ENCODE measurements at regions not wholly inside any gene's neighbourhood (a gene's known extent, or its start where the extent isn't known, plus 50 kb on each side); places are given as distances from the start of the nearest gene placed in this dataset.
"Not testable (repeated sequence)": the region's sequence is repeated elsewhere in the genome, so short reads cannot be mapped to it uniquely, and the experiment has no call there.

DNA sequence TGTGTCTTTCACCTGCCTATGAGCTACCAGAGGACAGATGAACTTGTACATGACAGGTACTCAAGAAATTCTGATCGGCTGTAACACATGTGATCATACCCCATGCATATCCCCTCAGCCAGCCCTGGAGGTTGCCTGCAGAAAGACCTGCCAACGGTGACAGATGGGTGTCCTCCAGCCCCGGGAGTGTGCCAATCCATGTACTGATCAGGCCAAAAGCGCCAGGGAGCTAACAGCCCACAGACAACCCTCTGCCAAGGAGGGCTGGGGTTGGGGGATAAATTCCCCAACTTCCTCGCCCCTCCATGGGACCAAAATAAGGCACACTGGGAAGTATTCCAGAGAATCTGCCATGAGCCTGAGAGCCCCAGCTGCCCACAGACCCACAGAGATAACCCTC is 189.4 kb downstream of the CCT6B start:
- DNase-seq = no peak

- DNase-seq = no peak
Observed at GRCh38 chr17:34770586-34770985, 190.7 kb downstream of the CCT6B start.

GRCh38 chr17:34769899-34770298 is 190.5 kb downstream of the TMEM132E start:
- DNase-seq = no peak

GRCh38 chr17:34769049-34769448 is 189.7 kb downstream of the TMEM132E start:
- DNase-seq = no peak

- DNase-seq = no peak
Observed at GRCh38 chr17:34765291-34765690, 185.9 kb downstream of the TMEM132E start.

DNA sequence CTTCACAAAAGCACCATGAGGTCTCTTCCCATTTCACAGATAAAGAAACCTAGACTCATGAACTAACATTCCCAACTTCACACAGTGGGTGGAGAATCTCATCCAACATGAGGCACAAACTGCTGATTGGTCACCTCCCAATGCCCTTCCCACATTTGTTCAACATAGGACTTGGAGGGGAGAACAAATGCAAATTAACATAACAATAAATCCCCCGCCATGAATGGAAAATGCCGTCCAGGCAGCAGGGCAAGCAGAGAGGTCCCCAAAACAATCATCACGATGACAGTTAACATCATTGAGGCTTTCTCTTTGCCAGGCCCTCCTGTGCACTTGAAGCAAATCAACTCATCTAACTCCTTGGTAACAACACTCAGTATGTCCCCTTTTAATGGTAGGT is 185.3 kb downstream of the TMEM132E start:
- no peak for DNase-seq

DNA sequence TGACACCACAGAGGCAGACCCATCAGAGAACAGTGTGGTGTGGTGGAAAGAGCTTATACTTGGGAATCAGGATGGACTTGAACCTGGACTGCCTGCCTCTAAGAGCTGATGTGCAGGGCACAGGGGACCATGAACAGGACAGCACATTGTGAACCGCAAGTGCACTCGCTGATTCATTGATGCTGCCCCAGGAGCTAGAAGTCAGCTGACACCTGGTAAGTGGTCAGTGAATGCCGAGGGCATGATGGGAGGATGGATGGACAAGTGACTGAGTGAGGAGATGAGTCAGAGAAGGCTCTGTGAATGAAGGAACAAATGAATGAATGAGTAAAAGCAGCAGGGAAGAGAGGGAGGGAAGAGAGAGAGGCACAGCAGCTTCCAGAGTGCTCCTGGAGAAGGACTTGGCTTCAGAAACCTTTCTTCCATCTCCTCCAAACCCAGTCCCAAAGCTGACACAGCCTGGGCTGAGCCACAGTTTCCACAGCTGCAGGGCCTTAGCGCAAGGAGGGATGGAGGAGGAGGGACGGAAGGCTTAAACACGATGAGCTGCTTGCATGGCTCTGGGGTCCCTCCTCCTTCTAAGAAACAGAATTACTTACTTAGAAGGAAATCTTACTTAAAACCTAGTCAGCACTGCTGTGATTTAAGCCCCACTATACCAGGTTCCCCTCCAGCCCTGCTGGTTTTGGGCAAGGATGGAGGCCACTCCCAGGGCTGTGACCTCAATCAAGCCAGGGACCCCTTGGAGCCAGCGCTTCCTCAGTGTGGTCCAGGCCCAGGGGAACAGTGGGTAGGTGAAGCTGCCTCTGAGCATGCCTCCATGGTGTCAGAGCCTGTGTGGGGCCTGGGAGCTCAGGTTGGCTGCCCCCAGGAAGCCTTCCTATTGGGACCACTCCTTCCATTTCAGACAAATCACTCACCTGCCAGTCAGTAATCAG is 184.6 kb downstream of the TMEM132E start:
- no peak for DNase-seq

DNA sequence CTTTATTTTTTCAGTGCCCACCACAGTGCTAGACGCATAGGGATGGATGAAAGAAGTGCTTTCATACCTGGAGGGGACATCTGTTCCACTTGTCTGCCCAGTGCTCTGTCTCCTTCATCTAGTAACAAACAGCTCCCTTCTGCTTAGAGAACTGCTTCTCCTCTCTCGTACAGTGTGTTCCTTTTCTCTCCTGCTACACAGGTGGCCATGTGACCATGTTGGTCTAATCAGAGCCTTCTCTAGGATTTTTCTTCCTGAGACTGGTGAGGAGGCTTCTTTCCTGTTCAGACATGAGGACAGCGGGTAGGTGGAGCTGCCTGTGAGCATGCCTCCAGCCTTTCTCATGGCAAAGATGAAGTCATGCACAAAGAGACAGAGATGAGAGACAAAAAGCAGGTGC is 182.7 kb downstream of the TMEM132E start:
- DNase-seq = no peak

DNA sequence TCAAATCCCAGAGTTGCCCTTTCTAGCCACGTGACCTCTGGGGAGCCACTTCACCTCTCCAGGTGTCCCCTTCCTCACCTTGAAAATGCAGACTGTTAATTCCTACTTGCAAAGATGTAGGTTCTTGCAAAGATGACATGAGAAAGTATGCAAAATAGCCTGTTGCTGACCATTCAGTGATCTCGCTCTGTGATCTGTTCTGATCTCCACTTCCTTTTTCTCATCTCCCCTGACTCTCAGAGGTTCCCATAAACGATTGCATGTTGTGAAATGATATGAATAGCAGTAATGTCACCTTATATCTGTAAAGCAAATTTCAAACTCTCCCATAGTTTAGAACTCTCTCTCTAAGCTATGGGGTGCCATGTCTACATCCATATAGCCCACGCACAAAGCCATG is 182.3 kb downstream of the TMEM132E start:
- DNase-seq = no peak

DNA sequence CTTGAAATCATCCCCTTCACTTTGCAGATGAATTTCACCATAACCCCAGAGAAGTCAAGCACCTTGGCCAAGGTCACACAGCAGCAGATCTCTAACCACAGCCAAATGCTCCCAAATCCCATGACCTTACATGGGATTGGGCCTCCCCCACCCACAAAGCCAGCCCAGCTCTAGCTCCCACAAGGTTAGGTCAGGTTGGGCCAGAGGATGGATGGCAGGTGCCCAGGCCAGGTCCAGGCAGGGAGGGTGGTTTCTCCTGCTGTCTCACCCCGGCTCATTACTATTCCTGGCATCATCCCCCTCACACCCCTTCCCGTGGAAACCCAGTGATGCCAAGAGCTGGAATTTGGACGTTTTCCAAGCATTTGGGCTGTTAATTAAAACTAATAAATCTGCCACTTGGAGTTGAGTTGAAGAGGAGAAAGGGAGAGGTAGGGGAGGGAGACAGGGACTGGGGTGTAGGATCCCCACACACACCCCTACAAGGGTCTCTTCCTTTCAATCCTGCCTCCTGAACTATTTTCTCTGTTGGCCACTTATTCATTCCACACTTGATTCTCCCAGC is 181.6 kb downstream of the TMEM132E start:
- no peak for DNase-seq

DNA sequence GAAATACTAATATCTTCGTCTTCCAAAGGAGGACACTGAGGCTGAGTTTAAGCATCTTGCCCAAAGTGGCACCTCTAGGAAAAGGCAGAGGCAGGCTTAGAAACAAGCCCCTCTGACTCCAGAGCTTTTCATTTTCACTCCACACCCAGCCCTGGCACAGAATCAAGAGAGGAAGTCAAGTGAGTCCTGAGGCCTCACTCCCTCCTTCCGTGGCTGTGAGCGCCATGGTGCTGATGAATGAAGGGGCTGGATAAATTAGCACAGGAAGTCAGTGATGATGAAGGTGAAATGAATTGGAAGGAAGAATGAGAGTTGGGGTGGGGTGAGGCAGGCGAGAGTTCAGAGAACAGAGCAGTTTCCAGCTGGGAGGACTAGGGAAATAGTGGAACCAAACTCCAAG is 179.3 kb downstream of the TMEM132E start:
- DNase-seq = no peak

DNA sequence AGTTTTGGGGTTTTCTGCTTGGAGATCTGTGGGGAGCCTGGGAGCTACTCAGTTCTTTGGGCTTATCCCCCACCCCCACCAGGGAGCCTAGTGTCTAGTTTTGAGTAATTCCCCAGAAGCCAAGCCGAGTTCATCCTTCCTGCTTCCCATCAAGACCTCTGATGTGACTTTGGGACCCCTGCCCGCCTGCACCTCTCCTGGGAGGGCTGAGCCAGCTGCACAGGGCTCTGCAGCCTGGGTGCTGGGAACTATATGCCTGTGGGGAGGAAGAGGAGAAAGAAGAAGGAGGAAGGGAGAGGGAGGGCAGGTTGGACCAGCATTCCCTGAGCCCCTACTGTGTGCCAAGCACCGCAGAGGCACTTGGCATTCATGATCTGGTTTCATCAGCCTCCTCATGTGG is 178.9 kb downstream of the TMEM132E start:
- no peak for DNase-seq

DNA sequence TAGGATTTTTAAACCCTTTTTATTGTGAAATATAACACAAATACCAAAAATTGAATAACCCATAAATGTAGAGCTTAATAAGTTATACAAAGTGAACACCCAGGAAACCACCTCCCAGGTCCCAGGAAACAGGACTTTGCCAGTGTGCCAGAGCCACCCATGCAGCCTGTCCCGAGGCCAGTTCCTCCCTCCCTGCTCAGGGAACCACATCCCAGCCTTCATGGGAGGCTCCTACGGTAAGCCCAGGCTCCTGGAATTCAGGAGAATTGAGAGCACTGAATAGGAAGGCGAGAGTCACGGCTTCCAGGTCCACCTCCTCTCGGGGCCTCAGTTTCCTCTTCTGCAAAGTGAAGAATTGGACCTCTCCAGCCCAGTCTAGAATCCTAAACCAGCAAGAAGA is 178.2 kb downstream of the TMEM132E start:
- DNase-seq = no peak

DNA sequence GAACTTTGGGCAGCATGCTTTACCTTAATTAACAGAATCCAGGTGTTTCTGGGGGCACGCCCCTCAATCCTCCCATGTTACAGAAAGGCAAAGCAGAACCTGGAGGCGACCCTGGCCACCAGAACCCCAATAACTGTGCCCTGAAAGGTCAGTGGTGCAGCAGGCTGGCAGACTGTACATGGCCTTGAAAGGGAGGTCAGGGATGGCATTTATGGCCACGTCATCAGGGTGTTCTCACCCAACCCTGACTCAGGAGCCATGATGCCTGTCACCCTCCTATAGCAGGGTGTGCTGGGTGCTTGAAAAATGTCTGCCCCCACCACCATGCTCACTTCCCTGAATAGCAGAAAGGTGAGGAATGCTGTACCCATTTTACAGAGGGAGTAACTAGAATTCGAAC is 177.7 kb downstream of the TMEM132E start:
- no peak for DNase-seq

DNA sequence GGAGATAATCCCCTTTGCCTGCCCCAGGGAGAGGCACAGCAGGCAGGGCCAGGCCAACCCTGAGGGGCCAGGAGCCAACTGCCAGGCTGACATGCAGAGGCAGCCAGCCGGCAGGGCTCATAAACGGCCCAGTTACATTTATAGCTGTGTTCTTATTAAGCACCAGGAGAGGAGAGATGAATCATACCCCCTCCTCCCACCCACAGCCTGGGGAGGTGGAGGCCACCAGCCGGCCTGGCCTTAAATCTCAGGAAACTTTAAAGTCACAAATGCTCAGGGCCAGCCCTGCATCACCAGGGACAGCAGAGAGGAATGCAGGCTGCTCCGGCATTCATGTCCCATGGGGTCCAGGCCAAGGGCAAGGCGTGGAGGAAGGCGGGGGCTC is 177.2 kb downstream of the TMEM132E start:
- DNase-seq = no peak

GRCh38 chr17:34755981-34756636 is 176.7 kb downstream of the TMEM132E start:
- DNase-seq = no peak

DNA sequence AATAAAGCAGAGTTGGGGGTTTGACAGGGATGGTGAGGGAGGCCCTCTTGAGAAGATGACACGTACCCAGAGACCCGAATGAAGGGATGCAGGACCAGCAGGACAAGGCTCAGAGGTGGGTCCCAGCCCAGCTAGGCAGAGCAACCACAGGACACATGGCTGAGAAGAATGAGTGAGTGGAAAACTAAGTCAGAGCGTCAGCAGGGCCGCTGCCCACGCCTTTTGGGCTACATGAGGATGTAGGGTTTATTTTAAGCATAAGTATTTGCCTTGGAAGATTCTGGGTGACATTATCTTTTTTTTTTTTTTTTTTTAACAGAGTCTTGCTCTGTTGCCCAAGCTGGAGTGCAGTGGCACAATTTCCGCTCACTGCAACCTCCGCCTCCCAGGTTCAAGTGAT is 176.0 kb downstream of the TMEM132E start:
- DNase-seq = no peak

DNA sequence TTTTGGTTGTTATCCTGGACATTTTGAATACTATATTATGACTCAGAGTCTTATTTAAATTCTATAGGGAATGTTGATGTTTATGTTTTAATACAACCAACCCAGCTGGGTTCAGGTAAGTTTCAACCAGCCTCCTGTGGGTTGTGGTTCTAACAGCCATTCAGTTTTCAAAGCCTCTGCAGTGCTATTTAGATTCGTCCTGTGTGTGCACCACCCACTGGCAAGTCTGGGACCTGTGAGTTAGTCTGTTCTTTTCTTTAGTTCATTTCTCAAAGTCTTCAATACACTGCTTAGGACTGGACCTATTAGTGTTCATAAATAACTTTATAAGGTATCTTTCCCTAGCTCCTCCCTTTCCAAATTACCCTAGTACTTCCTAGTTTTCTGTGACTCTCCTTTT is 170.6 kb downstream of the TMEM132E start:
- DNase-seq = no peak

DNA sequence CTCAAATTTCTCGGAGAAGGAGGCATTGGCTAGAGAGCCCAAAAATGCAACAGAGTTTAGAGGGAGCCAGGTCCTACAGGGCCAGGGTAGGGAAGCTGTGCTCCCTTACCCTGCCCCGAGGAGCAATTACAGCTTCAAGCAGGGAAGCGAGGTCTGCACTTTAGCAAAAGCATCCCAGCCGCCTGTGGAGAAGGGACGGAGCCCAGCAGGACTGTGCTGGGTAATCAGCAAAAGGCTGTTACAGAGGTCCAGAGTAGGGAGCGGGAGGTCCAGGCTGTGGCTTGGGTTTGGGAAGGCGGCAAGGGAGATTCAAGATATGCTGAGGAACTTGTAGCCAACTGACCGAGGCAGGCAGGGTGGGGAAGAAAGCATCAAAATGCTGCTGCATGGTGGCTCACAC is 162.6 kb downstream of the TMEM132E start:
- DNase-seq = no peak

DNA sequence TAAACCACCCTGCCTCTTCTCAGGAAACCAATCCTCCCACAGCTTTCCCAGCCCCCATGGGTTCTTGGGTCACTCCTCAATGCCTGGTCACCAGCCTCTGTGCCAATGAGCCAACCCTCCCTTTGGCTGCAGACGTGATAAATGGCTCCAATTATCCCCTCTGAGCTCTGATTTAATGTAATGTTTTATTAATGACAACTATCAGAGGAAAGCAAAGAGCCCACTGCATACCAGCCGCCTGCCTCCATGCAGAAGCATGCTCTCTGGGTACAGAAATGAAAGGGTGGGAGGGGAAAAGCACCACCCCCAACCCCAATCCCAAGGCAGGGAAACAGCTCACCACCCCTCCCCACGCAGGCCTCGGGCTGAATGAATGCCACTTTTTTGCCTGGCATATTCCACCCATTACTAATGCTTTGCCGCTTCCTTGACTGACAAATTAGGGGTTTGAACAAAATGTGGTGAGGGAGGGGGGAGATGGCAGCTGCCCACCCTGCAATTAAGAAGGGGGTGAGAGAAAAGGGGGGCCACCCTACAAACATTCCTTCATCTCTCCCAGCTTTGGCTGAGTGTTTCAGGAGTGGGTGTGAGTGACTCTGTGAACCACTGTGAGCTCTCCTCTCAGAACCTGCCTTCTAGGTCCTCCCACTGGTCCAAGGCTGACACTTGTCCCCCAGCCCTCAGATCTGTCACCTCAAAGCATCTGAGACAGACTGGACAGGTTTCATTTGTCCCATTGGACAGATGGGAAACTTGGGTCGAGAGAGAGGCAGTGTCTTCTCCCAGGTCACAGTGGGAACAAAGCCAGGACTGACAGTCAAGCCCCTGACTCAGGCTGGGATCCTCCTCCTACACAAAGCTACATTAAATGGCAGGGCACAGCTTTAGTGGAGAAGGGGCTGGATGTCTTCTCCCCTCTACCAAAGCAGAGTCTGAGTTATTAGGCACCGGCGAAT is 161.5 kb downstream of the TMEM132E start:
- no peak for DNase-seq

DNA sequence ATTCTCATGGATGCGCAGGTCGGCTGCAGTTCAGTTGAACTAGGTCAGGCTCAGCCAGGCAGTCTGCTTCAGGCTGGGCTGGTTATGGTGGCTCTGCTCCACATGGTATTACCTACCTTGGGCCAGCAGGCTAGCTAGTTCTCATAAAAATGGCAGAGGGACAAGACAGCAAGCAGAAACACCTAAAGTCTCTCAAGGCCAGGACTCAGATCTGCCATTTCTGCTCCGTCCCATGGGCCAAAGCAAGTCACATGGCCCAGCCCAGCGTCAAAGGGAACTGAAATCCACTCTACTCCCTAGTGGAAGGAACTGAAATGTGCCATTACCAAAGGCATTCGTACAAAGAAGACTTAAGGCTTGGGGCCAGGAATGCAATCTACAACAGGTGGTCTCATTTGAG is 160.0 kb downstream of the TMEM132E start:
- no peak for DNase-seq

DNA sequence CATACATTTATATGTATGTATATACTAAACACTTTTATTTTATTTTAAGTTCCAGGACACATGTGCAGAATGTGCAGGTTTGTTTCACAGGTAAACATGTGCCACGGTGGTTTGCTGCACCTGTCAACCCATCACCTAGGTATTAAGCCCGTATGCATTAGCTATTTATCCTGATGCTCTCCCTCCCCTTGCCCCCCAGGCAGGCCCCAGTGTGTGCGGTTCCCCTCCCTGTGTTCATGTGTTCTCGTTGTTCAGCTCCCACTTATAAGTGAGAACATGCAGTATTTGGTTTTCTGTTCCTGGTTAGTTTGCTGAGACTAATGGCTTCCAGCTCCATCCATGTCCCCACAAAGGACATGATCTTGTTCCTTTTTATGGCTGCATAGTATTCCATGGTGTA is 158.3 kb downstream of the TMEM132E start:
- not testable (repeated sequence) for DNase-seq

DNA sequence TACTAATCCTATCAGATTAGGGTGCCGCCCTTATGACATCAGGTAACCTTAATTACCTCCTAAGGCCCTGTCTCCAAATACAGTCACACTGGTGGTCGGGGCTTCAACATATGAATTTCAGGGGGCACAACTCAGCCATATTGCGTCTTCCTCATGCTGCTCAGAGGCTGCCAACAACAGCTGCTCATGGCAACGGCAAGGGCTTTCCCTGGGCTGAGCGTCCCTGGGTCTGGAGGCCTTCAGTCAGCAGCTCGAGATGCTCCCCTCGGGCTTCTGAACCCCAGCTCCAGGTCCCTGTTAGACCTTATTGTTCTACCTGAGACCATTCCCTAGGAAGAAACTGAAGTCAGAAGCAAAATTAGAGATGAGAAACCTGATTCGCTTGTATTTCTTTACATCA is 157.2 kb downstream of the TMEM132E start:
- DNase-seq = no peak

Measured in activated CD4-positive, alpha-beta T cell treated with anti-CD3 and anti-CD28 coated beads for 4 hours (primary cell).